PFSK-1 (cell line): ENCODE measurements at regions not wholly inside any gene's neighbourhood (a gene's known extent, or its start where the extent isn't known, plus 50 kb on each side); places are given as distances from the start of the nearest gene placed in this dataset.

Experiments
- FOXP2 ChIP-seq: optimal IDR thresholded peaks from 2 replicates; pipeline ENCODE3; 2011; ENCODE audit warnings: borderline replicate concordance, control low read depth, inconsistent platforms; ENCODE audit not compliant: insufficient read depth; ENCODE audit errors: extremely low read length, extremely low read depth
- POLR2AphosphoS5 ChIP-seq: IDR thresholded peaks from 2 replicates; pipeline ENCODE4 v1.6.1; 2012; ENCODE audit warnings: low read depth, mild to moderate bottlenecking, control low read depth, low read length, moderate library complexity
- SIN3A ChIP-seq: IDR thresholded peaks from 2 replicates; pipeline ENCODE4 v1.6.1; 2012; ENCODE audit warnings: mild to moderate bottlenecking, low read length, moderate library complexity, borderline replicate concordance; ENCODE audit not compliant: insufficient read depth
- TAF1 ChIP-seq: IDR thresholded peaks from 2 replicates; pipeline ENCODE4 v1.6.1; 2012; ENCODE audit warnings: low read length, control low read depth, borderline replicate concordance; ENCODE audit not compliant: insufficient read depth
- TF ChIP-seq, protein P1 (sequence below), 2 experiments: IDR thresholded peaks; 2 replicates each; pipeline versions ENCODE4 v1.6.1 to v1.8.0; 2011 to 2012; ENCODE audit warnings: low read depth in 2 of 2, low read length in 2 of 2, control low read depth in 1 of 2, inconsistent platforms in 1 of 2, mild to moderate bottlenecking in 1 of 2, moderate library complexity in 1 of 2; ENCODE audit not compliant: insufficient read depth in 1 of 2

DNA sequence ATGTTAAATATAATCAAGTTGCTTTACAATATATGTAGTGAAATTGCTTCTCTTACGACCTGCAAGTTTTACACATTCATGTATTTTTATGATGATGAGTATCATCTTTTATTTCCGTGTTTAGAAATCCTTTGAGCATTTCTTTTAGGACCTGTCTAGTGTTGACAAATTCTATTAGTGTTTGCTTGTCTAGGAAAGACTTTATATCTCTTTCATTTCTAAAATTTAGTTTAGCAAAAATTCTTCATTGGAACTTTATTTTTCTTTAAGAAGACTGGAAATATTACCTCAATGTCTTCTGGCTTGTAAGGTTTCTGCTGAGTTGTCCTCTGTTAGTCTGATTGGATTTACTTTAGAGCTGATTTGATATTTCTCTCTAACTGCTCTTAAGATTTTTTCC lies 920.9 kb upstream of the CTNND2 start:
- no peak for TF ChIP-seq FOXP2
- no peak for TF ChIP-seq SIN3A
- TF ChIP-seq, protein P1, sequence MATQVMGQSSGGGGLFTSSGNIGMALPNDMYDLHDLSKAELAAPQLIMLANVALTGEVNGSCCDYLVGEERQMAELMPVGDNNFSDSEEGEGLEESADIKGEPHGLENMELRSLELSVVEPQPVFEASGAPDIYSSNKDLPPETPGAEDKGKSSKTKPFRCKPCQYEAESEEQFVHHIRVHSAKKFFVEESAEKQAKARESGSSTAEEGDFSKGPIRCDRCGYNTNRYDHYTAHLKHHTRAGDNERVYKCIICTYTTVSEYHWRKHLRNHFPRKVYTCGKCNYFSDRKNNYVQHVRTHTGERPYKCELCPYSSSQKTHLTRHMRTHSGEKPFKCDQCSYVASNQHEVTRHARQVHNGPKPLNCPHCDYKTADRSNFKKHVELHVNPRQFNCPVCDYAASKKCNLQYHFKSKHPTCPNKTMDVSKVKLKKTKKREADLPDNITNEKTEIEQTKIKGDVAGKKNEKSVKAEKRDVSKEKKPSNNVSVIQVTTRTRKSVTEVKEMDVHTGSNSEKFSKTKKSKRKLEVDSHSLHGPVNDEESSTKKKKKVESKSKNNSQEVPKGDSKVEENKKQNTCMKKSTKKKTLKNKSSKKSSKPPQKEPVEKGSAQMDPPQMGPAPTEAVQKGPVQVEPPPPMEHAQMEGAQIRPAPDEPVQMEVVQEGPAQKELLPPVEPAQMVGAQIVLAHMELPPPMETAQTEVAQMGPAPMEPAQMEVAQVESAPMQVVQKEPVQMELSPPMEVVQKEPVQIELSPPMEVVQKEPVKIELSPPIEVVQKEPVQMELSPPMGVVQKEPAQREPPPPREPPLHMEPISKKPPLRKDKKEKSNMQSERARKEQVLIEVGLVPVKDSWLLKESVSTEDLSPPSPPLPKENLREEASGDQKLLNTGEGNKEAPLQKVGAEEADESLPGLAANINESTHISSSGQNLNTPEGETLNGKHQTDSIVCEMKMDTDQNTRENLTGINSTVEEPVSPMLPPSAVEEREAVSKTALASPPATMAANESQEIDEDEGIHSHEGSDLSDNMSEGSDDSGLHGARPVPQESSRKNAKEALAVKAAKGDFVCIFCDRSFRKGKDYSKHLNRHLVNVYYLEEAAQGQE (IDR thresholded peaks at IDR 0.05; ENCODE audit: insufficient read depth in 1 of 2, low read depth in 2 of 2, low read length in 2 of 2), result no peak
- TF ChIP-seq TAF1, result no peak
- TF ChIP-seq POLR2AphosphoS5, result no peak

DNA sequence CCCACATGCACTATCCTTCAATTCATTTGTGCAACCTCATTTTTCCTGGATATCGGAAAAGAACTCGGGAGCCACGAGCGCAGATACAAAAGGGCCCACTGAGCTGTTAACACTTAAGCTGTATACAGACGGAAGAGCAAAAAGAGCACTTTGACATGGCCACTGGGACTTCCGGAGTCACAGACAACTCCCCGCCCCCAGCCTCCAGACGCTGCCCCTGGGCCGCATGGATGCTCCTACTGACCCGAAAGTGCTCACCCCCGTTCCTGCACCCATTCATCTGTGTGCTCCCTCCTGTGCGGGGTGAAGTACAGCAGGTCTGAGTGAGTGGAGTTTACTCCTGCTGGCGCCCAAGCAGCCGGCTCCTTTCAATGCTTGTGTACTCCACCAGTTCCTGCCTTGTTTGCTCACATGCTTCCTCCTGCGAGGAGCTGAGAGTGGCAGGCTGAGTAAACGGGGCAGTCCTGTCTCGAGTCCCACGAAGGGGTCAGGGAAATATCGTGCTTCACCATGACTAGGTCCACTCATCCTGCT lies 901.0 kb upstream of the CTNND2 start:
- TF ChIP-seq FOXP2, result no peak
- TF ChIP-seq TAF1, result no peak

DNA sequence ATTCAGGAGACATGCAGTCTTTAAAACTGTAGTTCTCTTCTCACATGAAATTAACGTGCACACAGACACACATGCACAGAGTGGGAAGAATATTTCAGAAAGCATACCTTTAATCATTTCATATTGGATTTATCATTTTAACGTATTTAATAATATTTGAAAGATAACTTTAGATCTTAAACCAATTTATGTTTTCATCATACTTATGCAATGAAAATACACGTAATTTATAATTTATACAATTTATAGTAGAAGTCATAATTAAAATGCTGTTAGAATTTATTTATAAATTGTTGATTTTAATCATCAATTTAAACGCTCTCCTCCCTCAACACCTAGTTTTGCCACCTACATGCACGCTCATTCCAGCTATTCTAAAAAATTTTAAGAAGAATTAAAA lies 894.9 kb upstream of the CTNND2 start:
- TF ChIP-seq, protein P1 (IDR thresholded peaks at IDR 0.05; ENCODE audit: insufficient read depth in 1 of 2, low read depth in 2 of 2, low read length in 2 of 2), result no peak
- TF ChIP-seq TAF1 (no peak), FOXP2 (no peak), POLR2AphosphoS5 (no peak), SIN3A (no peak)

DNA sequence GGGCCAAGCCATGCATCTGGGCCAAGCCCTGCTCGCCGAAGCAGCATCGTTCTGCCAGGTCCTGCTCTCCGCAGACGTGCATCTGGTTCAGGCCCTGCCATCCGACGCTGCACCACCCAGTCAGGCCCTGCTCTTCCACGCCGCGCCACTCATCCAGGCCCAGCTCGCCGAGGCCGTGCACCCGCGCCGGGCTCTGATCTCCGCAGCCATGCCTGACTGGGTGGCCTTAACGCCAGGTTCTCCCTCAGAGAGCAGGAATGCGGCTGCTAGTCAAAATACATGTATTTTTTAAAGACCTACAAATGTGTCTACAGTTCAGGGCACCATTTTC lies 891.1 kb upstream of the CTNND2 start:
- TF ChIP-seq, protein P1 (IDR thresholded peaks at IDR 0.05; ENCODE audit: insufficient read depth in 1 of 2, low read depth in 2 of 2, low read length in 2 of 2), result no peak
- TF ChIP-seq FOXP2 (no peak), SIN3A (no peak), POLR2AphosphoS5 (no peak), TAF1 (no peak)

DNA sequence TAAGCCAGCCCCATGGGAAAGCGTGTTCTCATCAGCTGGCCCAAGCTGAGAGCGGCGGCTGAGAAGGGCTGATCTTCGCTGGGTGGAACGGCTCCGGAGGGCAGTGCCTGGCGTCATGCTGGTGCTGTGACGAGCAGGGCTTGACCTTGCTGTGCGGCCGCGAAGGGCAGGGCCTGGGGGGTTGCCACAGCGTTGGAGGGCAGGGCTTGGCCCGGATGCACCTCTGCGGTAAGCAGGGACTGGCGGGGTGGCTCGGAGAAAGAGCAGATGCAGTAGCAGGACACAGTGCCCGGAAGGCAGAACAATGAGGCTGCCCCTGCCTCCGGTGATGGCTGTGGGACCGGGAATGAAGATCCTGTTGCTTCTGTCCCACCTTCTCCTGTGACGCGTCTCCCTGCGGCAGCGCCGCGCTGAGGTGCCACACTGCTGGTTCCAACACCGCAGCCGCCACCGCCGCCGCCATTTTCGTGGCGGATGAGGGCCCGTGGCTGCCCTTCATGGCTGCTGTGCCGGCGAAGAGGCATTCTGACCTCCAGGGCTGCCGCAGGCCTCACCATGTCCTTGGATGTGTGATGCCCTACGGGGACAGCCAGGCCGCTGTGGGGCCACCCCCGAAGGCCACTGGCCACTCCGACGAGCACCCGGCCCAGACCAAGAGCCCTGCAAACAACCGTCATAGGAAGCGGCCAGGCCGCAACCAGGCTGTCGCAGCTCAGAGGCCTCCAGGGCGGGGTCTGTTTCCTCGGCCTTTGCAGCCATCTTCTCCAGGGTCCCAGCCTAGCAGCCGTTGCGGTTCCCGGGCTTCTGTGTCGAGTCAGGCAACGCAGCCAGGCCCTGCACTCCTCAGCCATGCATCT lies 890.5 kb upstream of the CTNND2 start:
- TF ChIP-seq POLR2AphosphoS5, result no peak
- TF ChIP-seq SIN3A, result no peak
- TF ChIP-seq, protein P1 (IDR thresholded peaks at IDR 0.05; ENCODE audit: insufficient read depth in 1 of 2, low read depth in 2 of 2, low read length in 2 of 2), result no peak
- TF ChIP-seq TAF1, result no peak
- no peak for TF ChIP-seq FOXP2
